Neural progenitor cell (in vitro differentiated cells): ENCODE measurements at regions not wholly inside any gene's neighbourhood (a gene's known extent, or its start where the extent isn't known, plus 50 kb on each side); places are given as distances from the start of the nearest gene placed in this dataset.

Experiments
- DNase-seq: peaks from one replicate; pipeline ENCODE4 v3.0.0-alpha.2; 2016; ENCODE audit warnings: low spot score
- H2AFZ ChIP-seq: fragments of 200-600 bp; sonication (generic); replicated peaks from 2 replicates; pipeline ENCODE4 v1.6.1; 2016; ENCODE audit warnings: antibody characterized with exemption
- H3F3A ChIP-seq: fragments of 200-600 bp; sonication (generic); 2 replicates; pipeline ENCODE4 v1.6.1; 2016; ENCODE audit warnings: antibody characterized with exemption, low read depth
- H3K27ac ChIP-seq: fragments of 200-600 bp; sonication (generic); 2 replicates; pipeline ENCODE4 v1.5.1; 2016; ENCODE audit warnings: mild to moderate bottlenecking
- H3K27me3 ChIP-seq: fragments of 200-600 bp; sonication (generic); 2 replicates; pipeline ENCODE4 v1.6.1; 2016; ENCODE audit warnings: mild to moderate bottlenecking, moderate library complexity
- H3K36me3 ChIP-seq: fragments of 200-600 bp; sonication (generic); 2 replicates; pipeline ENCODE4 v1.5.1; 2016
- H3K4me1 ChIP-seq: fragments of 200-600 bp; sonication (generic); 2 replicates; pipeline ENCODE4 v1.6.1; 2016; ENCODE audit warnings: mixed run types
- H3K4me2 ChIP-seq: fragments of 200-600 bp; sonication (generic); 2 replicates; pipeline ENCODE4 v1.6.1; 2016
- H3K4me3 ChIP-seq: fragments of 200-600 bp; sonication (generic); 2 replicates; pipeline ENCODE4 v1.5.1; 2016
- H3K79me2 ChIP-seq: fragments of 200-600 bp; sonication (generic); 2 replicates; pipeline ENCODE4 v1.6.1; 2016; ENCODE audit warnings: low read depth
- H3K9ac ChIP-seq: fragments of 200-600 bp; sonication (generic); 2 replicates; pipeline ENCODE4 v1.6.1; 2016
- H3K9me3 ChIP-seq: fragments of 200-600 bp; sonication (generic); 2 replicates; pipeline ENCODE4 v1.5.1; 2016; ENCODE audit warnings: low read depth
- H4K20me1 ChIP-seq: fragments of 200-600 bp; sonication (generic); 2 replicates; pipeline ENCODE4 v1.6.1; 2016; ENCODE audit warnings: low read depth
- H3K27ac Mint-ChIP-seq: 3 replicates; pipeline ENCODE4 v1.8.0; 2021; ENCODE audit warnings: mixed read lengths
- H3K27me3 Mint-ChIP-seq: 2 replicates; pipeline ENCODE4 v1.8.0; 2022; ENCODE audit warnings: low read depth, mild to moderate bottlenecking, inconsistent platforms, moderate library complexity, mixed read lengths; ENCODE audit not compliant: insufficient read depth
- H3K36me3 Mint-ChIP-seq: 3 replicates; pipeline ENCODE4 v1.8.0; 2021; ENCODE audit warnings: mixed read lengths
- H3K4me1 Mint-ChIP-seq: 3 replicates; pipeline ENCODE4 v1.8.0; 2021; ENCODE audit warnings: mixed read lengths
- H3K4me3 Mint-ChIP-seq: 3 replicates; pipeline ENCODE4 v1.8.0; 2021; ENCODE audit warnings: mild to moderate bottlenecking, moderate library complexity, mixed read lengths
- H3K9me3 Mint-ChIP-seq: 3 replicates; pipeline ENCODE4 v1.8.0; 2020; ENCODE audit warnings: mixed read lengths
- CTCF ChIP-seq: fragments of 200-600 bp; sonication (generic); IDR thresholded peaks from 2 replicates; pipeline ENCODE4 v1.5.1; 2017; ENCODE audit warnings: antibody characterized with exemption, mild to moderate bottlenecking
- EZH2 ChIP-seq: fragments of 200-600 bp; sonication (generic); IDR thresholded peaks from 2 replicates; pipeline ENCODE4 v1.6.1; 2017; ENCODE audit warnings: antibody characterized with exemption, mild to moderate bottlenecking, moderate library complexity
- EZH2phosphoT487 ChIP-seq: fragments of 200-600 bp; sonication (generic); IDR thresholded peaks from 2 replicates; pipeline ENCODE4 v1.6.1; 2017; ENCODE audit warnings: antibody characterized with exemption

GRCh38 chr12:111154147-111154834, 214.6 kb downstream of the PHETA1 start:
- peaks cover 29% of the 10 kb centered on the region for H3K4me1 Mint-ChIP-seq
- no peak for TF ChIP-seq CTCF
- no peak for TF ChIP-seq EZH2phosphoT487
- TF ChIP-seq EZH2 = no peak
- H3K9me3 Mint-ChIP-seq = no peaks in the 10 kb centered on the region
- no peaks in the 10 kb centered on the region for H3K27me3 Mint-ChIP-seq
- no peak overlapping the region for H3K4me3 ChIP-seq
- no peak overlapping the region for H3K4me3 Mint-ChIP-seq
- no peaks in the 10 kb centered on the region for H3K36me3 Mint-ChIP-seq
- H3K27ac Mint-ChIP-seq = peak overlapping the region; percentile 4
- DNase-seq = peak; percentile 48
- peak overlapping the region; percentile 37 for H2AFZ ChIP-seq
- no peak overlapping the region for H3K27ac ChIP-seq
- no peaks in the 10 kb centered on the region for H3K9me3 ChIP-seq
- peaks cover 7% of the 10 kb centered on the region for H4K20me1 ChIP-seq
- no peak overlapping the region for H3K9ac ChIP-seq
- H3K4me2 ChIP-seq = peak overlapping the region; percentile 35
- H3F3A ChIP-seq = no peaks in the 10 kb centered on the region
- peaks cover 11% of the 10 kb centered on the region for H3K4me1 ChIP-seq
- H3K27me3 ChIP-seq = no peaks in the 10 kb centered on the region
- H3K79me2 ChIP-seq = no peaks in the 10 kb centered on the region
- H3K36me3 ChIP-seq = no peaks in the 10 kb centered on the region

- H3K4me1 ChIP-seq = peaks cover 11% of the 10 kb centered on the region
- Mint-ChIP-seq H3K9me3 (no peaks in the 10 kb centered on the region), H3K36me3 (no peaks in the 10 kb centered on the region), H3K4me3 (no peak overlapping the region), H3K27me3 (no peaks in the 10 kb centered on the region), H3K27ac (no peak overlapping the region), H3K4me1 (peaks cover 24% of the 10 kb centered on the region)
- H3K4me2 ChIP-seq = no peak overlapping the region
- H3K9me3 ChIP-seq = no peaks in the 10 kb centered on the region
- no peak for TF ChIP-seq EZH2phosphoT487
- H3K27me3 ChIP-seq = no peaks in the 10 kb centered on the region
- no peak overlapping the region for H2AFZ ChIP-seq
- H3K79me2 ChIP-seq = no peaks in the 10 kb centered on the region
- no peaks in the 10 kb centered on the region for H3K36me3 ChIP-seq
- no peak overlapping the region for H3K9ac ChIP-seq
- DNase-seq = no peak
- H3K27ac ChIP-seq = no peak overlapping the region
- no peaks in the 10 kb centered on the region for H3F3A ChIP-seq
- no peak overlapping the region for H3K4me3 ChIP-seq
- peaks cover 7% of the 10 kb centered on the region for H4K20me1 ChIP-seq
Measured at GRCh38 chr12:111152561-111152960, 216.3 kb downstream of the PHETA1 start.

GRCh38 chr12:111150921-111151840, 217.7 kb downstream of the PHETA1 start:
- Histone ChIP-seq H3K4me3 (no peak overlapping the region), H2AFZ (no peak overlapping the region), H3K4me1 (peaks cover 11% of the 10 kb centered on the region), H3K36me3 (no peaks in the 10 kb centered on the region), H3K9me3 (no peaks in the 10 kb centered on the region), H3K27me3 (no peaks in the 10 kb centered on the region), H3F3A (no peaks in the 10 kb centered on the region), H3K4me2 (no peak overlapping the region), H4K20me1 (peaks cover 7% of the 10 kb centered on the region), H3K27ac (no peak overlapping the region), H3K79me2 (no peaks in the 10 kb centered on the region), H3K9ac (no peak overlapping the region)
- H3K4me3 Mint-ChIP-seq = no peak overlapping the region
- no peak for DNase-seq
- H3K27me3 Mint-ChIP-seq = no peaks in the 10 kb centered on the region
- H3K27ac Mint-ChIP-seq = no peak overlapping the region
- TF ChIP-seq CTCF (no peak), EZH2phosphoT487 (no peak), EZH2 (no peak)
- H3K36me3 Mint-ChIP-seq = no peaks in the 10 kb centered on the region
- H3K9me3 Mint-ChIP-seq = no peaks in the 10 kb centered on the region
- peaks cover 29% of the 10 kb centered on the region for H3K4me1 Mint-ChIP-seq
